GM10266 (cell line): ENCODE measurements at regions not wholly inside any gene's neighbourhood (a gene's known extent, or its start where the extent isn't known, plus 50 kb on each side); places are given as distances from the start of the nearest gene placed in this dataset.

ENCODE experiments used
- DNase-seq: peaks from one replicate; pipeline ENCODE4 v3.0.0; 2012; ENCODE audit errors: extremely low spot score
- TF ChIP-seq, protein P1 (sequence below): IDR thresholded peaks from 2 replicates; pipeline ENCODE4 v1.5.1; 2012; ENCODE audit warnings: mild to moderate bottlenecking, low read depth; ENCODE audit not compliant: control insufficient read depth, insufficient read depth; ENCODE audit errors: missing control alignments

DNA sequence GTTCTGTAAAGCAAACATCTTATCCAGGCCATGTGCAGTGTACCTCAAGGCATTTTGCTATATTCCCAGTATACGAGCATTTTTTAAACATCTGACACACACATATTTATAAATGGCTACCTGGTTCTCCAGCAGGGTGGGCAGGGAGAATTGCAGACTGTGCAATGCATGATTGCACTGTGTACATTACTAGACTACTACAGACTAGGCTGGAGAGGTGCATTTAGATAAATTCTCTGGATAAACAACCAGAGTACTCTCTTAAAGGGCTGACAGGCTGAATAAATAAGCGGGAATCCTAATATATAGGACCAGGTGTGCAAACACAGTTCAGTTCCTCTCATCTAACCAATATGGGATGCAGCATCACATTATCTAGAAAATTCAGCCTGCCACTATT, 428.3 kb upstream of the ARID1B start:
- TF ChIP-seq, protein P1, sequence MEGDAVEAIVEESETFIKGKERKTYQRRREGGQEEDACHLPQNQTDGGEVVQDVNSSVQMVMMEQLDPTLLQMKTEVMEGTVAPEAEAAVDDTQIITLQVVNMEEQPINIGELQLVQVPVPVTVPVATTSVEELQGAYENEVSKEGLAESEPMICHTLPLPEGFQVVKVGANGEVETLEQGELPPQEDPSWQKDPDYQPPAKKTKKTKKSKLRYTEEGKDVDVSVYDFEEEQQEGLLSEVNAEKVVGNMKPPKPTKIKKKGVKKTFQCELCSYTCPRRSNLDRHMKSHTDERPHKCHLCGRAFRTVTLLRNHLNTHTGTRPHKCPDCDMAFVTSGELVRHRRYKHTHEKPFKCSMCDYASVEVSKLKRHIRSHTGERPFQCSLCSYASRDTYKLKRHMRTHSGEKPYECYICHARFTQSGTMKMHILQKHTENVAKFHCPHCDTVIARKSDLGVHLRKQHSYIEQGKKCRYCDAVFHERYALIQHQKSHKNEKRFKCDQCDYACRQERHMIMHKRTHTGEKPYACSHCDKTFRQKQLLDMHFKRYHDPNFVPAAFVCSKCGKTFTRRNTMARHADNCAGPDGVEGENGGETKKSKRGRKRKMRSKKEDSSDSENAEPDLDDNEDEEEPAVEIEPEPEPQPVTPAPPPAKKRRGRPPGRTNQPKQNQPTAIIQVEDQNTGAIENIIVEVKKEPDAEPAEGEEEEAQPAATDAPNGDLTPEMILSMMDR: no peak
- DNase-seq: no peak

DNA sequence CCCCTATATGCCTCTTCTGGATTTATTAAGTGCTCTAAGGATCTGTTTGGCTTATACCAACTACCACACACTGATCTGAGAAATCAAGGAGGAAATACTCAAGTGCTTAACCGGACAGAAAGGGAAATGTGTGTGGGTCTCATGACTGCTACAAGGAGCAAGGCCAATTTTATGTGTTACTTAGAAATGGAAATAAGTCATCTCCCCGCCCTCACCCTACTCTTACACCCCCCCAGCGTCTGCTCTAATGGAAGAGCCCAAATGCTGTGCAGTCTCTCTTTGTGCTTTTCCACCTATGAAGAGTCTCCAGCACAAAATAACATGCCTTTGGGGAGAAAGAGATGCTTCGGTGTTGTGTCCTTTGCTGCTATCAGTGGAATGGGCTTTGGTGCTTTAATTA, 428.8 kb upstream of the ARID1B start:
- DNase-seq: no peak
- TF ChIP-seq, protein P1: no peak

DNA sequence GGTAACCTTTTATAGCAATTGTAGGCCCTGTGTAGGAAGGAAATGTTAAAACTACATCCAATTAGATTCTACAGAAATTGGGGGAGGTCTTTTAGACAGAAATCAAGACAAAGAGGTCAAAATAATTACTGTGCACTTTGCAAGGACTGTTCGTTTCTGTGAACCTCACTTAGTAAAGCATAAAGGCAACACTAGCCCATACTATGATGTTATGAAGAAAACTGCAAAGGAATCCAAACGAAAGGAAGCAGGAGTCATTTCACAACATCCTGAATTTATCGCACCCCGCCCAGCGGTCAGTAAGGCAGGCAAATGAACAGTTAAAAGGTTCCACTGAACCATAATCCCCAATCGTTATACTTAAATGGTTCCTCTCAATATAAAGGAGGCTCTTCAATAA, 429.5 kb upstream of the ARID1B start:
- no peak for DNase-seq
- TF ChIP-seq, protein P1: no peak

DNA sequence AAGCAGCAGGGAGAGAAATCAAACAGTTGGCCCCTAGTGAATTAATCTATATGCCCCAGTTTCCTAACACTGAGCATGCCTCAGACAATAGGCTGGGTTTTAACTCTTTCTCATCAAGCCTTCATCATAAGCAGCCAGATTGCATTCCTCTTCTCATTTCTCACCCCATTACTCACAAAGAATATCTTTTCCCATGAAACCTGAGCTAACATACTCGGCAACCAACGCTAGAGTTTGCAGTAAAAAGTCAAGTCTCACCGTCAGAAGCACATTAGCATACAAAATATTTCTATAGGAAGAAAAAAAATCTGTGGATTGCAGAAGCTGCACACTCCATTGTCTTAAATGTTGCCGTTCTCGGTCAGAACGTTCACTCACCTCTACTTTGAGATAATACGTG, 429.9 kb upstream of the ARID1B start:
- TF ChIP-seq, protein P1: no peak
- no peak for DNase-seq

DNA sequence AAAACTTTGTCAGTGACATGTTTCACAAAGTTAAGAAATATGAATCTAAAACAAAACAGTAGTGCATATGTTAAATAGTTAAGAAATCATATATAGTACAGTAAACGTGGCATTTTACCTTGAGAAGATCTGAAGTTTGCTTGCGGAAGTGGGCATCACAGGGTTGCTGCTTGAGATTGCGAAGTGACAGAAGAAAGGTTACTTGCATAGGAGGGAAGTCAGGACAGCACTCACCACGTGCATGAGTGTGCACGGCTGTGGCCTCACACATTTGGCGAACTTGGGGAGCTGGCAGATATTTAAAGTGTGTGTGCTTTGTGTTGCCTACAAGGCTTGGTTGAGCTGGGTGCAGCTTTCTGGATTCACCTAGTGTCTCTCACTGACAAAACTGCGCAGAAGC, 431.5 kb upstream of the ARID1B start:
- DNase-seq: no peak
- TF ChIP-seq, protein P1: no peak

DNA sequence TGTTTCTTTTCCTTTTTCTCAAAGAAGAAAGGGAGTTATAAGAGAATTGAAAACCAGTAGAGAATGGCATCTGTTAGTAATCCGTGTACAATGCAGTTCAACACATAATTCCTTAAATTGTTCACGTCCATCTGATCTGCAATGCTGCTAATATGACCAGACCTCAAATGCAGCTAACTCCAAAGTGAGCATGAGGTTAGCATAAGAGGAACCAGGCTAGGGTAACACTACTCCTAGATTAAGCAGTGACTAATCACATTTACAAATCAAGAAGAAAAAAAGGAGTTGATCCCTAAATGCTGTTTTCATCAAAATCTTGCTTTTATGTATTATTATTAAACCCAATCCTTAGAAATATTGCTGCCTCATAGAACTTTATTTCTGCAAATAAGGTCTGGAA, 432.7 kb upstream of the ARID1B start:
- TF ChIP-seq, protein P1: no peak
- DNase-seq: no peak

DNA sequence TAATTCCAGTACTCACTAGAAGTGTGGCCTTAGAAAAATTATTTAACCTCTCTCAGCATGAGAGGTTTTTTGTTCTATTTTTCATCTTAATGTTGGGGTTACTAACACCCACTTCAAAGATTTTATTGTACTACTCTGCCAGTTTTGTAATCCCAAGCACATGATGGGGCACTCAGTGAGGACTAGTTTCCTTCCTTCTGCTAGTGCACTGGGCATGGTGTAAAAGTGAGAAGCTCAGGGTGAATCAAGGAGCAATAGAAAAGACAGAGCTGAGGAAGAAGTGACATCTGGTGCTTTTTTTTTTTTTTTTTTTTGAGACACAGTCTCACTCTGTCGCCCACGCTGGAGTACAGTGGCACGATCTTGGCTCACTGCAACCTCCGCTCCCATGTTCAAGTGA, 439.4 kb upstream of the ARID1B start:
- TF ChIP-seq, protein P1: no peak
- no peak for DNase-seq

DNA sequence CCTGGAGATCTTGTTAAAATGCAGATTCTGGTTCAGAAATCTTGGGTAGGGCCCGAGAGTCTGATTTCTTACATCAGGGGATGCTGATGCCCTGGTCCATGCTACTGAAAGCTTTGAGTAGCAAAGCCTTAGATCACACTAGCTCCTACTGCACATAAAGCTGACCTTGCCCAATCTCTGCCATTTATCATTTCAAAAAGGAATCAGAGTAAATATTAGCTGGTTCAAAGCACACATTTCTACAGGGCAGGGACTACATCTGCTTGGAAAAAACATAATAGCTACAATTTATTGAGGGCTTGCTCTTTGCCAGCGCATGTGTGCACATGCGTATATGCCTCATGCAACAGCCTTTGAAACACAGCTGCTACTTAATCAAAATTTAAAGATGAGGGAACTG, 440.4 kb upstream of the ARID1B start:
- TF ChIP-seq, protein P1: no peak
- no peak for DNase-seq
